Smooth muscle cell (in vitro differentiated cells): ENCODE measurements at regions not wholly inside any gene's neighbourhood (a gene's known extent, or its start where the extent isn't known, plus 50 kb on each side); places are given as distances from the start of the nearest gene placed in this dataset.
"Not testable (repeated sequence)": the region's sequence is repeated elsewhere in the genome, so short reads cannot be mapped to it uniquely, and the experiment has no call there.

Experiments used
- DNase-seq: peaks from one replicate; lab custom pipeline; 2025; ENCODE audit not compliant: unreplicated experiment; lab: John Stamatoyannopoulos, UW
- H2AFZ ChIP-seq: fragments of 200-600 bp; sonication (generic); 2 replicates; pipeline ENCODE4 v1.6.0; 2016; ENCODE audit warnings: antibody characterized with exemption, low read depth, mild to moderate bottlenecking
- H3F3A ChIP-seq: fragments of 200-600 bp; sonication (generic); 2 replicates; pipeline ENCODE4 v1.6.0; 2017; ENCODE audit warnings: antibody characterized with exemption, low read depth
- H3K27ac ChIP-seq: fragments of 200-600 bp; sonication (generic); 2 replicates; pipeline ENCODE4 v1.5.1; 2016; ENCODE audit warnings: low read depth, mild to moderate bottlenecking
- H3K27me3 ChIP-seq: fragments of 200-600 bp; sonication (generic); 2 replicates; pipeline ENCODE4 v1.6.1; 2016; ENCODE audit warnings: low read depth, mild to moderate bottlenecking
- H3K36me3 ChIP-seq: fragments of 200-600 bp; sonication (generic); 2 replicates; pipeline ENCODE4 v1.5.1; 2016; ENCODE audit warnings: low read depth
- H3K4me1 ChIP-seq: fragments of 200-600 bp; sonication (generic); 2 replicates; pipeline ENCODE4 v1.5.1; 2016; ENCODE audit warnings: low read depth
- H3K4me2 ChIP-seq: fragments of 200-600 bp; sonication (generic); 2 replicates; pipeline ENCODE4 v1.6.0; 2016; ENCODE audit warnings: mild to moderate bottlenecking
- H3K4me3 ChIP-seq: fragments of 200-600 bp; sonication (generic); 2 replicates; pipeline ENCODE4 v1.5.1; 2016; ENCODE audit warnings: mild to moderate bottlenecking
- H3K79me2 ChIP-seq: fragments of 200-600 bp; sonication (generic); 2 replicates; pipeline ENCODE4 v1.6.0; 2016; ENCODE audit warnings: low read depth, mild to moderate bottlenecking
- H3K9ac ChIP-seq: fragments of 200-600 bp; sonication (generic); 2 replicates; pipeline ENCODE4 v1.6.0; 2016; ENCODE audit warnings: low read depth
- H3K9me3 ChIP-seq: fragments of 200-600 bp; sonication (generic); replicated peaks from 2 replicates; pipeline ENCODE4 v1.5.1; 2016; ENCODE audit warnings: low read depth
- H4K20me1 ChIP-seq: fragments of 200-600 bp; sonication (generic); 2 replicates; pipeline ENCODE4 v1.6.0; 2016; ENCODE audit warnings: low read depth
- WGBS: methylation state at CpG from one replicate; pipeline ENCODE4 v1.1.7; 2016; ENCODE audit warnings: low lambda C conversion rate; 5-methylcytosine and 5-hydroxymethylcytosine counted together
- TF ChIP-seq, protein P1 (sequence below): fragments of 200-600 bp; sonication (generic); IDR thresholded peaks from 2 replicates; pipeline ENCODE4 v1.5.1; 2017; ENCODE audit warnings: borderline replicate concordance, mild to moderate bottlenecking, antibody characterized with exemption; ENCODE audit not compliant: insufficient read depth, poor library complexity, severe bottlenecking

DNA sequence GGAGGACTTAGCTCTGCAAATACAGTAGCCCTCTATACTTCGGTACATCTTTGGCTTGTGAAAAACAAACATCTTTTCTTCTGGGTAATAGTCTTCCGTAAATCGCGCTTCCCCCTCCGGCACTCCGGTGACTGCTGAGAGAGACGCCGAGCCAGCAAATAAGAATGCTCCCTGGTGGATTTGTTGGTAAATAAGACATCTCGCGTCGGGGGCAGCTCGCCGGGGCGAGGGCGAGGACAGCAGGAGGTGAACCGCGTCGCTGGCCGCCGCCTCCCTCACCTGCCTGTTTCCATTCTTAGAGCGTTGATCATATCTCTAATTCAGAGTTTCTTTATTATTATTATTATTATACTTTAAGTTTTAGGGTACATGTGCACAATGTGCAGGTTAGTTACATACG lies 117.6 kb downstream of the PMAIP1 start:
- Histone ChIP-seq H3K4me2 (no peak overlapping the region), H3K27ac (no peak overlapping the region), H3K79me2 (no peaks in the 10 kb centered on the region), H3F3A (no peaks in the 10 kb centered on the region), H4K20me1 (no peaks in the 10 kb centered on the region), H3K27me3 (no peaks in the 10 kb centered on the region), H3K36me3 (no peaks in the 10 kb centered on the region), H3K9me3 (no peaks in the 10 kb centered on the region), H3K4me3 (no peak overlapping the region), H3K9ac (no peak overlapping the region), H2AFZ (no peak overlapping the region), H3K4me1 (no peaks in the 10 kb centered on the region)
- TF ChIP-seq, protein P1, sequence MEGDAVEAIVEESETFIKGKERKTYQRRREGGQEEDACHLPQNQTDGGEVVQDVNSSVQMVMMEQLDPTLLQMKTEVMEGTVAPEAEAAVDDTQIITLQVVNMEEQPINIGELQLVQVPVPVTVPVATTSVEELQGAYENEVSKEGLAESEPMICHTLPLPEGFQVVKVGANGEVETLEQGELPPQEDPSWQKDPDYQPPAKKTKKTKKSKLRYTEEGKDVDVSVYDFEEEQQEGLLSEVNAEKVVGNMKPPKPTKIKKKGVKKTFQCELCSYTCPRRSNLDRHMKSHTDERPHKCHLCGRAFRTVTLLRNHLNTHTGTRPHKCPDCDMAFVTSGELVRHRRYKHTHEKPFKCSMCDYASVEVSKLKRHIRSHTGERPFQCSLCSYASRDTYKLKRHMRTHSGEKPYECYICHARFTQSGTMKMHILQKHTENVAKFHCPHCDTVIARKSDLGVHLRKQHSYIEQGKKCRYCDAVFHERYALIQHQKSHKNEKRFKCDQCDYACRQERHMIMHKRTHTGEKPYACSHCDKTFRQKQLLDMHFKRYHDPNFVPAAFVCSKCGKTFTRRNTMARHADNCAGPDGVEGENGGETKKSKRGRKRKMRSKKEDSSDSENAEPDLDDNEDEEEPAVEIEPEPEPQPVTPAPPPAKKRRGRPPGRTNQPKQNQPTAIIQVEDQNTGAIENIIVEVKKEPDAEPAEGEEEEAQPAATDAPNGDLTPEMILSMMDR = no peak
- 95% methylated on average over 22 of the region's 22 CpGs for WGBS
- DNase-seq = no peak

DNA sequence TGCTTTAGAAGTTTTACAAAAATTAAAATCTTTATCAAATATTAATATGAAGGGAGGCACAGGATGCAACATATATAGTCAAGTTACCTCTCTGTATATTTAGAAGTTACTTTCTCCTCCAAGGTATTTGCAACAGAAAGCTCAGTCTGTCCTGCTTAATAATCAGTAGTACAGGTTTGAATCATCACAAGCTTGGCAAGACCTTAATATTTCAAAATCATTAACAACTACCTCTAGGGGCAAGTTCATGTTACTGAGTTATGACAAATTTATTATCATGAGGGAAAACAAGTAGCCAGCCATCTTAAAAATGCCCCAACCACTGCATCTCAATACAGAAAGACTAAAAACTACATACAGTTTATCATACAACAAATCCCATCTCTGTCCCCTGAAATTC lies 116.0 kb downstream of the PMAIP1 start:
- H3K4me3 ChIP-seq, H3K9me3 ChIP-seq, H2AFZ ChIP-seq, H3F3A ChIP-seq, H3K79me2 ChIP-seq, H3K27me3 ChIP-seq, H3K9ac ChIP-seq, H3K36me3 ChIP-seq, DNase-seq, H4K20me1 ChIP-seq, H3K4me2 ChIP-seq, H3K27ac ChIP-seq, H3K4me1 ChIP-seq: not testable (repeated sequence)

DNA sequence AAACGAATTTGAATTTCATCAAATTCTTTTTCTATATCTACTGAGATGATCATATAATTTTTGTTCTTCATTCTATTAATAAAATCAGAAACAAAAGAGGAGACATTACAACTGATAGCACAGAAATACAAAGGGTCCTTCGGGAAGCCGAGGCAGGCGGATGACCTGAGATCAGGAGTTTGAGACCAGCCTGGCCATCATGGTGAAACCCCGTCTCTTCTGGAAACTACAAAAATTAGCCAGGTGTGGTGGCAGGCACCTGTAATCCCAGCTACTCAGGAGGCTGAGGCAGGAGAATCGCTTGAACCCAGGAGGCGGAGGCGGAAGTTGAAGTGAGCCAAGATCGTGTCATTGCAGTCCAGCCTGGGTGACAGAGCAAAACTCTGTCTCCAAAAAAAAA lies 113.4 kb downstream of the PMAIP1 start:
- H3K27me3 ChIP-seq, H3F3A ChIP-seq, H3K36me3 ChIP-seq, H4K20me1 ChIP-seq, DNase-seq, H3K4me1 ChIP-seq, H3K4me2 ChIP-seq, H3K4me3 ChIP-seq, H2AFZ ChIP-seq, H3K9ac ChIP-seq, H3K79me2 ChIP-seq, H3K9me3 ChIP-seq, H3K27ac ChIP-seq: not testable (repeated sequence)
- 87% methylated on average over 9 of the region's 9 CpGs for WGBS

DNA sequence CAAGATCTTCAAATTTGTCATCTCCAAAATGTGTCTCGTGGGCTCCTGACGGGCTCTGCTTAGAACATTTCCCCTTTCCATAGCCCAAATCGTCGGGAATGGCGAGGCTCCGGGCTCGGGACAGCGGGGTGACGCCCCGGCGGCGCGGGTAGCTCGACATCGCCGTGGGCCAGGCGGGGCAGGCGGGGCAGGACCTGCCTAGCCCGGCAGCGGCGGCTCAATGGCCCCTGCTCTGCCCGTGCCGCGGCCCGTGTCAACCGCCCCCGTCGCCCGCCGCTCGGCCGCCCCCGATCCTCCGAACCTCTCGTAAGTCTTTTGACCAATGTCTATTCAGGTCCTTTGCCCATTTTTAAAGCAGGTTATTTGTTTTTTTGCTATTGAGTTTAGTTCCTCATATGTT lies 111.2 kb downstream of the PMAIP1 start:
- no peaks in the 10 kb centered on the region for H3K4me1 ChIP-seq
- no peaks in the 10 kb centered on the region for H3K79me2 ChIP-seq
- no peak overlapping the region for H3K27ac ChIP-seq
- no peak overlapping the region for H3K4me3 ChIP-seq
- no peaks in the 10 kb centered on the region for H3K36me3 ChIP-seq
- no peaks in the 10 kb centered on the region for H4K20me1 ChIP-seq
- H3K9me3 ChIP-seq = no peaks in the 10 kb centered on the region
- H2AFZ ChIP-seq = no peak overlapping the region
- H3F3A ChIP-seq = no peaks in the 10 kb centered on the region
- H3K4me2 ChIP-seq = no peak overlapping the region
- H3K9ac ChIP-seq = no peak overlapping the region
- no peak for DNase-seq
- TF ChIP-seq, protein P1 = no peak
- WGBS = 98% methylated on average over 35 of the region's 35 CpGs
- no peaks in the 10 kb centered on the region for H3K27me3 ChIP-seq

DNA sequence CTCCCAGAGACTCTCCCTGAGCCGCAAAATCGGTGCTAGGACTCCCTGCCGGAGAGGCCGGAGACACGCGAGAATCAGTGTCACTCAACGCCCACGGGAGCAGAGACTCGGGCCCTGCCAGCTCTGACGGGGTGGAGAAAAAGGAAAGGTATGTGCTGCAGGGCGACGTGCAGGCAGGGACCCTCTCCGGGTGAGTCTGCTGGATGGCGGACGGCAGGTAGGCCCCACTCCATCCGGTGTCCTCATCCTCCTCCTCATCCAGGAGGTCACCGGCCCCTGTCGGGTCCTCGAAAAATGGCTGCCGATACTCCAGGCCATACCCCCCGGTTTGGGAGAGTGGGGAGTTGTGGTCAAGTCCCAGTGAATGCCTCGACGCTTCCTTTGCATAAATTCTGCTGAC lies 110.7 kb downstream of the PMAIP1 start:
- Histone ChIP-seq H2AFZ (no peak overlapping the region), H3K27me3 (no peaks in the 10 kb centered on the region), H3K36me3 (no peaks in the 10 kb centered on the region), H3K79me2 (no peaks in the 10 kb centered on the region), H3F3A (no peaks in the 10 kb centered on the region), H4K20me1 (no peaks in the 10 kb centered on the region), H3K9me3 (no peaks in the 10 kb centered on the region), H3K27ac (no peak overlapping the region), H3K4me2 (no peak overlapping the region), H3K9ac (no peak overlapping the region), H3K4me3 (no peak overlapping the region), H3K4me1 (no peaks in the 10 kb centered on the region)
- no peak for DNase-seq
- TF ChIP-seq, protein P1 = no peak
- WGBS = 95% methylated on average over 23 of the region's 23 CpGs
